ENCODE measurements at regions not wholly inside any gene's neighbourhood (a gene's known extent, or its start where the extent isn't known, plus 50 kb on each side); places are given as distances from the start of the nearest gene placed in this dataset.

- no peak for DNase-seq (ENCODE audit: low read depth)
Measured at GRCh38 chr2:7289697-7290096, 372.5 kb downstream of the RNF144A start.

GRCh38 chr2:7292154-7292691 lies 375.0 kb downstream of the RNF144A start:
- DNase-seq (ENCODE audit: low read depth): no peak

GRCh38 chr2:7309582-7309981 lies 392.4 kb downstream of the RNF144A start:
- no peak for DNase-seq (ENCODE audit: low read depth)

- no peak for DNase-seq (ENCODE audit: low read depth)
Measured at GRCh38 chr2:7324706-7325105, 407.5 kb downstream of the RNF144A start.

- no peak for DNase-seq (ENCODE audit: low read depth)
Measured at GRCh38 chr2:7325186-7325585, 408.0 kb downstream of the RNF144A start.

- no peak for DNase-seq (ENCODE audit: low read depth)
Measured at GRCh38 chr2:7329465-7329864, 412.3 kb downstream of the RNF144A start.

- no peak for DNase-seq (ENCODE audit: low read depth)
Measured at GRCh38 chr2:7333189-7333765, 416.1 kb downstream of the RNF144A start.

- DNase-seq (ENCODE audit: low read depth): no peak
Measured at GRCh38 chr2:7333960-7334493, 416.8 kb downstream of the RNF144A start.

GRCh38 chr2:7338961-7339360 lies 421.7 kb downstream of the RNF144A start:
- DNase-seq (ENCODE audit: low read depth): no peak

GRCh38 chr2:7346336-7346735 lies 429.1 kb downstream of the RNF144A start:
- DNase-seq (ENCODE audit: low read depth): no peak

GRCh38 chr2:7348761-7349160 lies 431.5 kb downstream of the RNF144A start:
- DNase-seq (ENCODE audit: low read depth): no peak

GRCh38 chr2:7352191-7352590 lies 435.0 kb downstream of the RNF144A start:
- DNase-seq (ENCODE audit: low read depth): no peak

- DNase-seq (ENCODE audit: low read depth): no peak
Measured at GRCh38 chr2:7353571-7353970, 436.4 kb downstream of the RNF144A start.

- DNase-seq (ENCODE audit: low read depth): no peak
Measured at GRCh38 chr2:7355781-7356180, 438.6 kb downstream of the RNF144A start.

GRCh38 chr2:7356909-7357584 lies 439.8 kb downstream of the RNF144A start:
- DNase-seq (ENCODE audit: low read depth): no peak

GRCh38 chr2:7357993-7358392 lies 440.8 kb downstream of the RNF144A start:
- DNase-seq (ENCODE audit: low read depth): no peak

GRCh38 chr2:7358865-7359447 lies 441.7 kb downstream of the RNF144A start:
- no peak for DNase-seq (ENCODE audit: low read depth)

GRCh38 chr2:7363906-7364305 lies 446.7 kb downstream of the RNF144A start:
- DNase-seq (ENCODE audit: low read depth): no peak

GRCh38 chr2:7368211-7368610 lies 451.0 kb downstream of the RNF144A start:
- no peak for DNase-seq (ENCODE audit: low read depth)

- DNase-seq (ENCODE audit: low read depth): no peak
Measured at GRCh38 chr2:7373156-7373555, 455.9 kb downstream of the RNF144A start.

GRCh38 chr2:7375901-7376300 lies 458.7 kb downstream of the RNF144A start:
- no peak for DNase-seq (ENCODE audit: low read depth)

GRCh38 chr2:7377916-7378569 lies 460.8 kb downstream of the RNF144A start:
- DNase-seq (ENCODE audit: low read depth): no peak

- no peak for DNase-seq (ENCODE audit: low read depth)
Measured at GRCh38 chr2:7378591-7378990, 461.4 kb downstream of the RNF144A start.

All from CMK (cell line).